ENCODE measurements at regions not wholly inside any gene's neighbourhood (a gene's known extent, or its start where the extent isn't known, plus 50 kb on each side); places are given as distances from the start of the nearest gene placed in this dataset.

GRCh38 chr6:138622967-138623366, 123.7 kb upstream of the NHSL1 start (continued):
- no peak for TF ChIP-seq CBX3 (IDR thresholded peaks at IDR 0.05; ENCODE audit: low read depth)
- TF ChIP-seq SRF (IDR thresholded peaks at IDR 0.05; ENCODE audit: low read depth): no peak
- TF ChIP-seq ELF1 (IDR thresholded peaks at IDR 0.05; ENCODE audit: borderline replicate concordance, low read depth): no peak

- H3K4me2 ChIP-seq (ENCODE audit: low read length): no peak overlapping the region
- H3K9me2 ChIP-seq (ENCODE audit: insufficient read depth): no peaks in the 10 kb centered on the region
- TF ChIP-seq POLR2AphosphoS5 (IDR thresholded peaks at IDR 0.05; ENCODE audit: low read depth, low read length) (no peak), EZH2phosphoT487 (IDR thresholded peaks at IDR 0.05; ENCODE audit: borderline replicate concordance) (no peak), RAD21 (IDR thresholded peaks at IDR 0.05; ENCODE audit: low read depth) (no peak), EGR1 (IDR thresholded peaks at IDR 0.05; ENCODE audit: low read depth) (no peak), FOSL1 (IDR thresholded peaks at IDR 0.05; ENCODE audit: low read depth) (no peak)
- TF ChIP-seq, protein P1, sequence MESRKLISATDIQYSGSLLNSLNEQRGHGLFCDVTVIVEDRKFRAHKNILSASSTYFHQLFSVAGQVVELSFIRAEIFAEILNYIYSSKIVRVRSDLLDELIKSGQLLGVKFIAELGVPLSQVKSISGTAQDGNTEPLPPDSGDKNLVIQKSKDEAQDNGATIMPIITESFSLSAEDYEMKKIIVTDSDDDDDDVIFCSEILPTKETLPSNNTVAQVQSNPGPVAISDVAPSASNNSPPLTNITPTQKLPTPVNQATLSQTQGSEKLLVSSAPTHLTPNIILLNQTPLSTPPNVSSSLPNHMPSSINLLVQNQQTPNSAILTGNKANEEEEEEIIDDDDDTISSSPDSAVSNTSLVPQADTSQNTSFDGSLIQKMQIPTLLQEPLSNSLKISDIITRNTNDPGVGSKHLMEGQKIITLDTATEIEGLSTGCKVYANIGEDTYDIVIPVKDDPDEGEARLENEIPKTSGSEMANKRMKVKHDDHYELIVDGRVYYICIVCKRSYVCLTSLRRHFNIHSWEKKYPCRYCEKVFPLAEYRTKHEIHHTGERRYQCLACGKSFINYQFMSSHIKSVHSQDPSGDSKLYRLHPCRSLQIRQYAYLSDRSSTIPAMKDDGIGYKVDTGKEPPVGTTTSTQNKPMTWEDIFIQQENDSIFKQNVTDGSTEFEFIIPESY (IDR thresholded peaks at IDR 0.05; ENCODE audit: extremely low read depth, insufficient replicate concordance, low read length): no peak
- TF ChIP-seq, protein P2, sequence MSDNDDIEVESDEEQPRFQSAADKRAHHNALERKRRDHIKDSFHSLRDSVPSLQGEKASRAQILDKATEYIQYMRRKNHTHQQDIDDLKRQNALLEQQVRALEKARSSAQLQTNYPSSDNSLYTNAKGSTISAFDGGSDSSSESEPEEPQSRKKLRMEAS (IDR thresholded peaks at IDR 0.05): no peak
- TF ChIP-seq, protein P3, sequence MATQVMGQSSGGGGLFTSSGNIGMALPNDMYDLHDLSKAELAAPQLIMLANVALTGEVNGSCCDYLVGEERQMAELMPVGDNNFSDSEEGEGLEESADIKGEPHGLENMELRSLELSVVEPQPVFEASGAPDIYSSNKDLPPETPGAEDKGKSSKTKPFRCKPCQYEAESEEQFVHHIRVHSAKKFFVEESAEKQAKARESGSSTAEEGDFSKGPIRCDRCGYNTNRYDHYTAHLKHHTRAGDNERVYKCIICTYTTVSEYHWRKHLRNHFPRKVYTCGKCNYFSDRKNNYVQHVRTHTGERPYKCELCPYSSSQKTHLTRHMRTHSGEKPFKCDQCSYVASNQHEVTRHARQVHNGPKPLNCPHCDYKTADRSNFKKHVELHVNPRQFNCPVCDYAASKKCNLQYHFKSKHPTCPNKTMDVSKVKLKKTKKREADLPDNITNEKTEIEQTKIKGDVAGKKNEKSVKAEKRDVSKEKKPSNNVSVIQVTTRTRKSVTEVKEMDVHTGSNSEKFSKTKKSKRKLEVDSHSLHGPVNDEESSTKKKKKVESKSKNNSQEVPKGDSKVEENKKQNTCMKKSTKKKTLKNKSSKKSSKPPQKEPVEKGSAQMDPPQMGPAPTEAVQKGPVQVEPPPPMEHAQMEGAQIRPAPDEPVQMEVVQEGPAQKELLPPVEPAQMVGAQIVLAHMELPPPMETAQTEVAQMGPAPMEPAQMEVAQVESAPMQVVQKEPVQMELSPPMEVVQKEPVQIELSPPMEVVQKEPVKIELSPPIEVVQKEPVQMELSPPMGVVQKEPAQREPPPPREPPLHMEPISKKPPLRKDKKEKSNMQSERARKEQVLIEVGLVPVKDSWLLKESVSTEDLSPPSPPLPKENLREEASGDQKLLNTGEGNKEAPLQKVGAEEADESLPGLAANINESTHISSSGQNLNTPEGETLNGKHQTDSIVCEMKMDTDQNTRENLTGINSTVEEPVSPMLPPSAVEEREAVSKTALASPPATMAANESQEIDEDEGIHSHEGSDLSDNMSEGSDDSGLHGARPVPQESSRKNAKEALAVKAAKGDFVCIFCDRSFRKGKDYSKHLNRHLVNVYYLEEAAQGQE (IDR thresholded peaks at IDR 0.05; ENCODE audit: low read depth): no peak
- no peaks in the 10 kb centered on the region for H4K20me1 ChIP-seq (ENCODE audit: insufficient read depth)
- H3K4me1 ChIP-seq (ENCODE audit: control insufficient read depth in 1 of 2, insufficient read depth in 2 of 2, low read length in 2 of 2): no peaks in the 10 kb centered on the region
- POLR2A ChIA-PET: no interaction called here
- H3K79me2 ChIP-seq (ENCODE audit: insufficient read depth, low read length): no peaks in the 10 kb centered on the region
- no peak overlapping the region for H3K4me3 ChIP-seq (replicated peaks in 1 of 2; ENCODE audit: low read depth in 1 of 2, low read length in 2 of 2)
- H3K27ac ChIP-seq (ENCODE audit: low read depth, low read length): no peak overlapping the region
- CTCF ChIA-PET: no interaction called here
- no peak for DNase-seq (ENCODE audit: low read depth, low spot score)
- intact Hi-C loops (cut with micrococcal nuclease): no loop called here
- RAD21 ChIA-PET (ENCODE audit: low non-redundant PET in 1 of 2, low total read pairs in 2 of 2, uncharacterized antibody in 2 of 2, unreplicated experiment in 2 of 2): no interaction called here
- no peak overlapping the region for H3K9ac ChIP-seq (ENCODE audit: low read length)
- no peaks in the 10 kb centered on the region for H3K9me3 ChIP-seq (ENCODE audit: control insufficient read depth in 1 of 2, insufficient read depth in 1 of 2, low read depth in 1 of 2, low read length in 2 of 2)
- no peak for ATAC-seq
- BruUV-seq (replicated peaks): no TSS peak
- no peaks in the 10 kb centered on the region for H3K36me3 ChIP-seq (ENCODE audit: control insufficient read depth in 1 of 2, insufficient read depth in 2 of 2, low read length in 2 of 2)
- no peaks in the 10 kb centered on the region for H3K27me3 ChIP-seq (ENCODE audit: insufficient read depth, low read length)
- no peak overlapping the region for H2AFZ ChIP-seq (ENCODE audit: low read depth, low read length, poor library complexity, severe bottlenecking)
Measured at GRCh38 chr6:138631566-138631965, 132.3 kb upstream of the NHSL1 start.
